HS-27A (cell line): ENCODE measurements at regions not wholly inside any gene's neighbourhood (a gene's known extent, or its start where the extent isn't known, plus 50 kb on each side); places are given as distances from the start of the nearest gene placed in this dataset.
A peak's percentile ranks its signal among the peaks of the same experiment; 100 is the strongest.

ENCODE experiments used
- DNase-seq: peaks from one replicate; pipeline ENCODE4 v3.0.0-alpha.2; 2012; ENCODE audit warnings: low read depth, missing footprints

GRCh38 chr12:93177208-93178153 lies 200.2 kb upstream of the NUDT4 start:
- no peak for DNase-seq

GRCh38 chr12:93178154-93178878 lies 199.4 kb upstream of the NUDT4 start:
- DNase-seq = no peak

GRCh38 chr12:93179792-93180191 lies 197.9 kb upstream of the NUDT4 start:
- DNase-seq = no peak

GRCh38 chr12:93180566-93180965 lies 197.2 kb upstream of the NUDT4 start:
- DNase-seq = no peak

GRCh38 chr12:93181409-93181965 lies 196.2 kb upstream of the NUDT4 start:
- DNase-seq = no peak

GRCh38 chr12:93183940-93184671 lies 193.6 kb upstream of the NUDT4 start:
- DNase-seq = no peak

- no peak for DNase-seq
These were observed 192.9 kb upstream of the NUDT4 start for GRCh38 chr12:93184672-93185368.

- no peak for DNase-seq
These were observed 192.4 kb upstream of the NUDT4 start for GRCh38 chr12:93185369-93185741.

GRCh38 chr12:93186131-93186530 lies 191.6 kb upstream of the NUDT4 start:
- DNase-seq = no peak

- DNase-seq = no peak
These were observed 191.1 kb upstream of the NUDT4 start for GRCh38 chr12:93186621-93187020.

- DNase-seq = no peak
These were observed 186.3 kb upstream of the NUDT4 start for GRCh38 chr12:93191423-93191822.

- DNase-seq = no peak
These were observed 185.8 kb upstream of the NUDT4 start for GRCh38 chr12:93191956-93192355.

GRCh38 chr12:93192878-93193277 lies 184.8 kb upstream of the NUDT4 start:
- DNase-seq = no peak

GRCh38 chr12:93195511-93195910 lies 182.2 kb upstream of the NUDT4 start:
- DNase-seq = no peak

- DNase-seq = no peak
These were observed 180.6 kb upstream of the NUDT4 start for GRCh38 chr12:93197067-93197593.

- peak; percentile 66 for DNase-seq
These were observed 179.6 kb upstream of the NUDT4 start for GRCh38 chr12:93198086-93198485.

GRCh38 chr12:93199831-93200236 lies 177.9 kb upstream of the NUDT4 start:
- no peak for DNase-seq

GRCh38 chr12:93200291-93200917 lies 177.3 kb upstream of the NUDT4 start:
- no peak for DNase-seq

GRCh38 chr12:93201990-93202389 lies 175.7 kb upstream of the NUDT4 start:
- no peak for DNase-seq

- no peak for DNase-seq
These were observed 175.0 kb upstream of the NUDT4 start for GRCh38 chr12:93202688-93203087.

GRCh38 chr12:93203361-93203760 lies 174.4 kb upstream of the NUDT4 start:
- DNase-seq = no peak
